GM23338 (cell line): ENCODE measurements at regions not wholly inside any gene's neighbourhood (a gene's known extent, or its start where the extent isn't known, plus 50 kb on each side); places are given as distances from the start of the nearest gene placed in this dataset.

Experiments
- ATAC-seq: fragments of 200-7000 bp; cut with Tn5 transposase; 3 replicates; pipeline ENCODE4 v1.9.1; 2020
- DNase-seq: peaks from one replicate; pipeline ENCODE4 v3.0.0-alpha.2; 2015; ENCODE audit warnings: low spot score
- H2AFZ ChIP-seq: fragments of 200-600 bp; sonication (generic); 2 replicates; pipeline ENCODE4 v1.8.0; 2016; ENCODE audit warnings: antibody characterized with exemption, mild to moderate bottlenecking, moderate library complexity
- H3F3A ChIP-seq: fragments of 200-600 bp; sonication (generic); replicated peaks from 2 replicates; pipeline ENCODE4 v1.8.0; 2017; ENCODE audit warnings: antibody characterized with exemption, mixed run types, low read depth
- H3K27ac ChIP-seq: fragments of 200-600 bp; sonication (generic); 2 replicates; pipeline ENCODE4 v1.6.1; 2016; ENCODE audit warnings: low read depth
- H3K27me3 ChIP-seq: fragments of 200-600 bp; sonication (generic); 2 replicates; pipeline ENCODE4 v1.8.0; 2016; ENCODE audit warnings: mild to moderate bottlenecking, mixed run types, moderate library complexity; ENCODE audit not compliant: insufficient read depth
- H3K36me3 ChIP-seq: fragments of 200-600 bp; sonication (generic); 2 replicates; pipeline ENCODE4 v1.8.0; 2016; ENCODE audit warnings: mild to moderate bottlenecking; ENCODE audit not compliant: insufficient read depth
- H3K4me1 ChIP-seq: fragments of 200-600 bp; sonication (generic); 2 replicates; pipeline ENCODE4 v1.8.0; 2016; ENCODE audit warnings: mild to moderate bottlenecking, moderate library complexity; ENCODE audit not compliant: insufficient read depth
- H3K4me2 ChIP-seq: fragments of 200-600 bp; sonication (generic); 2 replicates; pipeline ENCODE4 v1.7.1; 2017; ENCODE audit warnings: mixed run types
- H3K4me3 ChIP-seq: fragments of 200-600 bp; sonication (generic); 2 replicates; pipeline ENCODE4 v1.6.1; 2016; ENCODE audit warnings: mixed run types
- H3K79me2 ChIP-seq: fragments of 200-600 bp; sonication (generic); replicated peaks from 2 replicates; pipeline ENCODE4 v1.8.0; 2017; ENCODE audit warnings: mild to moderate bottlenecking; ENCODE audit not compliant: insufficient read depth
- H3K9me2 ChIP-seq: fragments of 200-600 bp; sonication (generic); 2 replicates; pipeline ENCODE4 v1.8.0; 2017; ENCODE audit not compliant: insufficient read depth
- H4K20me1 ChIP-seq: fragments of 200-600 bp; sonication (generic); replicated peaks from 2 replicates; pipeline ENCODE4 v1.8.0; 2017; ENCODE audit warnings: mild to moderate bottlenecking; ENCODE audit not compliant: insufficient read depth
- H3K27ac Mint-ChIP-seq: 2 replicates; pipeline ENCODE4 v1.8.0; 2020; ENCODE audit warnings: inconsistent platforms, mild to moderate bottlenecking, moderate library complexity, mixed read lengths
- H3K27me3 Mint-ChIP-seq: 3 replicates; pipeline ENCODE4 v1.8.0; 2022; ENCODE audit warnings: low read depth, mild to moderate bottlenecking, moderate library complexity, mixed read lengths, inconsistent platforms; ENCODE audit not compliant: insufficient read depth, poor library complexity
- H3K36me3 Mint-ChIP-seq: 3 replicates; pipeline ENCODE4 v1.8.0; 2021; ENCODE audit warnings: low read depth, mild to moderate bottlenecking, inconsistent platforms, moderate library complexity, mixed read lengths
- H3K4me1 Mint-ChIP-seq: 3 replicates; pipeline ENCODE4 v1.8.0; 2020; ENCODE audit warnings: mild to moderate bottlenecking, inconsistent platforms, mixed read lengths
- H3K4me3 Mint-ChIP-seq: 3 replicates; pipeline ENCODE4 v1.8.0; 2021; ENCODE audit warnings: moderate library complexity, mild to moderate bottlenecking, inconsistent platforms, mixed read lengths
- H3K9me3 Mint-ChIP-seq: 3 replicates; pipeline ENCODE4 v1.8.0; 2020; ENCODE audit warnings: moderate library complexity, mild to moderate bottlenecking, inconsistent platforms, mixed read lengths
- CREB1 ChIP-seq: fragments of 250-450 bp; sonication (Bioruptor Pico); IDR thresholded peaks from 2 replicates; pipeline ENCODE4 v1.5.0; 2020; ENCODE audit warnings: low read depth, mild to moderate bottlenecking, moderate library complexity
- NANOG ChIP-seq: IDR thresholded peaks from 2 replicates; pipeline ENCODE4 v1.6.1; 2016; ENCODE audit warnings: antibody characterized with exemption, borderline replicate concordance
- POLR2AphosphoS5 ChIP-seq: IDR thresholded peaks from 2 replicates; pipeline ENCODE4 v1.6.1; 2016; ENCODE audit warnings: antibody characterized with exemption, low read depth
- TF ChIP-seq, protein P1 (sequence below): fragments of 250-450 bp; sonication (Bioruptor Pico); IDR thresholded peaks from 2 replicates; pipeline ENCODE4 v1.5.0; 2020; ENCODE audit warnings: mild to moderate bottlenecking, moderate library complexity
- TF ChIP-seq, protein P2 (sequence below): IDR thresholded peaks from one replicate; pipeline ENCODE4 v1.6.1; 2018; ENCODE audit warnings: antibody characterized with exemption; ENCODE audit not compliant: unreplicated experiment

DNA sequence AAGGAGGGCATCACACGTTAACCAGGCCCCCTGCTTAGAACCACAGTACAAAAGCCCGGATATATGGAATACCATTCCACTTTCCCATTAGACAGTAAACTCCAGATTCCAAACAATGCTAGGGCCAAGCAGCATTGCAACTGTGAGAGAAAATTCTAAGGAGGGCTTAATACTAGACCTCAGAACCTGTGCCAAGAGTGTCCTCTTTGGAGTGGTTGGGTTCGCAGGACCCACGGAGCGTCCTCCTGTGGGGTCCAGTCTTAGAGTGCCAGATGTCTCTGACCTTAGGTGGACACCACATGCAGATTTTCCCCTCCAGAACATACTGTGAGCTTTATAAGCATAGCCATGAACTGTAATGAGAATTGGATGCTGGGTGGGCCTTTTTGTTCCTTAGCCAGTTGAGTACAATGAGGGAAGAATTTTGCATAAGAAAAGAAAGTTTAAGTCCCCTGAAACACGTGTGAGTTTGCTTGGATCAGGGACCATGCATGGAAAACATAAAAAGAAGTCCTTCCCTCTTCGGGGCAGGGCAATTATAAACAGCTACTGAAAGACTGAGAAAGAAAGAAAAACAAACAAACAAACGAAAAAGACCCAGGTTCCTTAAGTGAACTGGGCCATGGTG lies 325.7 kb downstream of the NEK10 start:
- peaks cover 3% of the 10 kb centered on the region for H3K27me3 Mint-ChIP-seq
- H3K27ac Mint-ChIP-seq, result peak overlapping the region; percentile 95
- H3K9me3 Mint-ChIP-seq, result peaks cover 12% of the 10 kb centered on the region; the same call in 2 of the 3 replicates
- peak; percentile 60 for DNase-seq
- no peak for TF ChIP-seq CREB1 (CRISPR knock-in tag)
- TF ChIP-seq, protein P1, sequence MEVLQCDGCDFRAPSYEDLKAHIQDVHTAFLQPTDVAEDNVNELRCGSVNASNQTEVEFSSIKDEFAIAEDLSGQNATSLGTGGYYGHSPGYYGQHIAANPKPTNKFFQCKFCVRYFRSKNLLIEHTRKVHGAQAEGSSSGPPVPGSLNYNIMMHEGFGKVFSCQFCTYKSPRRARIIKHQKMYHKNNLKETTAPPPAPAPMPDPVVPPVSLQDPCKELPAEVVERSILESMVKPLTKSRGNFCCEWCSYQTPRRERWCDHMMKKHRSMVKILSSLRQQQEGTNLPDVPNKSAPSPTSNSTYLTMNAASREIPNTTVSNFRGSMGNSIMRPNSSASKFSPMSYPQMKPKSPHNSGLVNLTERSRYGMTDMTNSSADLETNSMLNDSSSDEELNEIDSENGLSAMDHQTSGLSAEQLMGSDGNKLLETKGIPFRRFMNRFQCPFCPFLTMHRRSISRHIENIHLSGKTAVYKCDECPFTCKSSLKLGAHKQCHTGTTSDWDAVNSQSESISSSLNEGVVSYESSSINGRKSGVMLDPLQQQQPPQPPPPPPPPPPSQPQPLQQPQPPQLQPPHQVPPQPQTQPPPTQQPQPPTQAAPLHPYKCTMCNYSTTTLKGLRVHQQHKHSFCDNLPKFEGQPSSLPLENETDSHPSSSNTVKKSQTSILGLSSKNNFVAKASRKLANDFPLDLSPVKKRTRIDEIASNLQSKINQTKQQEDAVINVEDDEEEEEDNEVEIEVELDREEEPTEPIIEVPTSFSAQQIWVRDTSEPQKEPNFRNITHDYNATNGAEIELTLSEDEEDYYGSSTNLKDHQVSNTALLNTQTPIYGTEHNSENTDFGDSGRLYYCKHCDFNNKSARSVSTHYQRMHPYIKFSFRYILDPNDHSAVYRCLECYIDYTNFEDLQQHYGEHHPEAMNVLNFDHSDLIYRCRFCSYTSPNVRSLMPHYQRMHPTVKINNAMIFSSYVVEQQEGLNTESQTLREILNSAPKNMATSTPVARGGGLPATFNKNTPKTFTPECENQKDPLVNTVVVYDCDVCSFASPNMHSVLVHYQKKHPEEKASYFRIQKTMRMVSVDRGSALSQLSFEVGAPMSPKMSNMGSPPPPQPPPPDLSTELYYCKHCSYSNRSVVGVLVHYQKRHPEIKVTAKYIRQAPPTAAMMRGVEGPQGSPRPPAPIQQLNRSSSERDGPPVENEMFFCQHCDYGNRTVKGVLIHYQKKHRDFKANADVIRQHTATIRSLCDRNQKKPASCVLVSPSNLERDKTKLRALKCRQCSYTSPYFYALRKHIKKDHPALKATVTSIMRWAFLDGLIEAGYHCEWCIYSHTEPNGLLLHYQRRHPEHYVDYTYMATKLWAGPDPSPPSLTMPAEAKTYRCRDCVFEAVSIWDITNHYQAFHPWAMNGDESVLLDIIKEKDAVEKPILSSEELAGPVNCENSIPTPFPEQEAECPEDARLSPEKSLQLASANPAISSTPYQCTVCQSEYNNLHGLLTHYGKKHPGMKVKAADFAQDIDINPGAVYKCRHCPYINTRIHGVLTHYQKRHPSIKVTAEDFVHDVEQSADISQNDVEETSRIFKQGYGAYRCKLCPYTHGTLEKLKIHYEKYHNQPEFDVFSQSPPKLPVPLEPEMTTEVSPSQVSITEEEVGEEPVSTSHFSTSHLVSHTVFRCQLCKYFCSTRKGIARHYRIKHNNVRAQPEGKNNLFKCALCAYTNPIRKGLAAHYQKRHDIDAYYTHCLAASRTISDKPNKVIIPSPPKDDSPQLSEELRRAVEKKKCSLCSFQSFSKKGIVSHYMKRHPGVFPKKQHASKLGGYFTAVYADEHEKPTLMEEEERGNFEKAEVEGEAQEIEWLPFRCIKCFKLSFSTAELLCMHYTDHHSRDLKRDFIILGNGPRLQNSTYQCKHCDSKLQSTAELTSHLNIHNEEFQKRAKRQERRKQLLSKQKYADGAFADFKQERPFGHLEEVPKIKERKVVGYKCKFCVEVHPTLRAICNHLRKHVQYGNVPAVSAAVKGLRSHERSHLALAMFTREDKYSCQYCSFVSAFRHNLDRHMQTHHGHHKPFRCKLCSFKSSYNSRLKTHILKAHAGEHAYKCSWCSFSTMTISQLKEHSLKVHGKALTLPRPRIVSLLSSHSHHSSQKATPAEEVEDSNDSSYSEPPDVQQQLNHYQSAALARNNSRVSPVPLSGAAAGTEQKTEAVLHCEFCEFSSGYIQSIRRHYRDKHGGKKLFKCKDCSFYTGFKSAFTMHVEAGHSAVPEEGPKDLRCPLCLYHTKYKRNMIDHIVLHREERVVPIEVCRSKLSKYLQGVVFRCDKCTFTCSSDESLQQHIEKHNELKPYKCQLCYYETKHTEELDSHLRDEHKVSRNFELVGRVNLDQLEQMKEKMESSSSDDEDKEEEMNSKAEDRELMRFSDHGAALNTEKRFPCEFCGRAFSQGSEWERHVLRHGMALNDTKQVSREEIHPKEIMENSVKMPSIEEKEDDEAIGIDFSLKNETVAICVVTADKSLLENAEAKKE, result peak; percentile 51; the same call in 1 of the 2 replicates
- peak; percentile 69 for ATAC-seq
- H3K4me3 Mint-ChIP-seq, result no peak overlapping the region; the same call in 2 of the 3 replicates
- Histone ChIP-seq H3K4me2 (peak overlapping the region; percentile 42), H4K20me1 (no peaks in the 10 kb centered on the region), H3F3A (no peaks in the 10 kb centered on the region), H3K4me3 (no peak overlapping the region), H3K27ac (peak overlapping the region; percentile 93), H2AFZ (no peak overlapping the region), H3K27me3 (no peaks in the 10 kb centered on the region), H3K79me2 (no peaks in the 10 kb centered on the region), H3K36me3 (no peaks in the 10 kb centered on the region), H3K4me1 (peaks cover 44% of the 10 kb centered on the region), H3K9me2 (peaks cover 7% of the 10 kb centered on the region; the same call in 1 of the 2 replicates)
- peaks cover 32% of the 10 kb centered on the region; the same call in 2 of the 3 replicates for H3K36me3 Mint-ChIP-seq
- peaks cover 50% of the 10 kb centered on the region for H3K4me1 Mint-ChIP-seq

DNA sequence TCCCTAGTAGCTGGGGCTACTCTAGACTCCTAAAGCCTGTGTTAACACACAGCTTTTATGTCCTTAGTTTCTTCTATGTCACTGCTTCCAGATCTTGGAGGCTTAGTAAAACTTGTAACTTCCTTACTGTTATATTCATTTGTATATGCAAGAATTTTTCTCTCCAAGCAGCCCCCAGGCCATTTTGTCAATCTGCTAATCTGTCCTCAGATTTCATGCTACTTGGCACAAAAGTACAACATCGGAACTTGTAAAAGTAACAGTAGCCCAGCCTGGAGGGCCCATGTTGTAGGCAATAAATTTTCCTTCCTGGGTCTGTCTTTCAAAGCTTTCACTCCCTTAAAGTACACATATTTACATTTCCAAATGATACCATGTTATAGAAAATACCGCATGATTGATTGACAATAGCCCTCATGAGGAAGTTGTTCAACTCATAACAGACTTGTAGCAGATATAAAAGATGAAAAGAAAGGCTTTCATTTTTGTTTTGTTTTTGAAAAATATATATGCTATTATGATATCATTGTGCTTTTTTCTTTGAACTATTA lies 324.2 kb downstream of the NEK10 start:
- peaks cover 3% of the 10 kb centered on the region for H3K27me3 Mint-ChIP-seq
- ATAC-seq (no peak), DNase-seq (no peak)
- no peak overlapping the region for H3K4me3 Mint-ChIP-seq
- no peaks in the 10 kb centered on the region for H3F3A ChIP-seq
- H3K4me2 ChIP-seq, result 0 out of 2 replicates have a peak overlapping the region, but pooled peaks have one; percentile 27
- peaks cover 21% of the 10 kb centered on the region; the same call in 2 of the 3 replicates for H3K9me3 Mint-ChIP-seq
- H3K9me2 ChIP-seq, result peaks cover 9% of the 10 kb centered on the region; the same call in 1 of the 2 replicates
- H3K36me3 ChIP-seq, result no peaks in the 10 kb centered on the region
- no peaks in the 10 kb centered on the region for H4K20me1 ChIP-seq
- H3K4me1 ChIP-seq, result peaks cover 44% of the 10 kb centered on the region
- peaks cover 31% of the 10 kb centered on the region for H3K36me3 Mint-ChIP-seq
- H2AFZ ChIP-seq, result no peak overlapping the region
- H3K27ac Mint-ChIP-seq, result no peak overlapping the region
- peaks cover 50% of the 10 kb centered on the region for H3K4me1 Mint-ChIP-seq
- no peaks in the 10 kb centered on the region for H3K79me2 ChIP-seq
- H3K27ac ChIP-seq, result no peak overlapping the region
- H3K4me3 ChIP-seq, result no peak overlapping the region
- H3K27me3 ChIP-seq, result no peaks in the 10 kb centered on the region
- TF ChIP-seq, protein P2, sequence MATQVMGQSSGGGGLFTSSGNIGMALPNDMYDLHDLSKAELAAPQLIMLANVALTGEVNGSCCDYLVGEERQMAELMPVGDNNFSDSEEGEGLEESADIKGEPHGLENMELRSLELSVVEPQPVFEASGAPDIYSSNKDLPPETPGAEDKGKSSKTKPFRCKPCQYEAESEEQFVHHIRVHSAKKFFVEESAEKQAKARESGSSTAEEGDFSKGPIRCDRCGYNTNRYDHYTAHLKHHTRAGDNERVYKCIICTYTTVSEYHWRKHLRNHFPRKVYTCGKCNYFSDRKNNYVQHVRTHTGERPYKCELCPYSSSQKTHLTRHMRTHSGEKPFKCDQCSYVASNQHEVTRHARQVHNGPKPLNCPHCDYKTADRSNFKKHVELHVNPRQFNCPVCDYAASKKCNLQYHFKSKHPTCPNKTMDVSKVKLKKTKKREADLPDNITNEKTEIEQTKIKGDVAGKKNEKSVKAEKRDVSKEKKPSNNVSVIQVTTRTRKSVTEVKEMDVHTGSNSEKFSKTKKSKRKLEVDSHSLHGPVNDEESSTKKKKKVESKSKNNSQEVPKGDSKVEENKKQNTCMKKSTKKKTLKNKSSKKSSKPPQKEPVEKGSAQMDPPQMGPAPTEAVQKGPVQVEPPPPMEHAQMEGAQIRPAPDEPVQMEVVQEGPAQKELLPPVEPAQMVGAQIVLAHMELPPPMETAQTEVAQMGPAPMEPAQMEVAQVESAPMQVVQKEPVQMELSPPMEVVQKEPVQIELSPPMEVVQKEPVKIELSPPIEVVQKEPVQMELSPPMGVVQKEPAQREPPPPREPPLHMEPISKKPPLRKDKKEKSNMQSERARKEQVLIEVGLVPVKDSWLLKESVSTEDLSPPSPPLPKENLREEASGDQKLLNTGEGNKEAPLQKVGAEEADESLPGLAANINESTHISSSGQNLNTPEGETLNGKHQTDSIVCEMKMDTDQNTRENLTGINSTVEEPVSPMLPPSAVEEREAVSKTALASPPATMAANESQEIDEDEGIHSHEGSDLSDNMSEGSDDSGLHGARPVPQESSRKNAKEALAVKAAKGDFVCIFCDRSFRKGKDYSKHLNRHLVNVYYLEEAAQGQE, result no peak
- no peak for TF ChIP-seq NANOG
- no peak for TF ChIP-seq POLR2AphosphoS5
